GM12878 (cell line): ENCODE measurements at regions not wholly inside any gene's neighbourhood (a gene's known extent, or its start where the extent isn't known, plus 50 kb on each side); places are given as distances from the start of the nearest gene placed in this dataset.

Experiments used
- ATAC-seq: fragments of 200-7000 bp; cut with Tn5 transposase; 3 replicates; pipeline ENCODE4 v1.9.1; 2020; ENCODE audit warnings: mild to moderate bottlenecking, moderate library complexity
- BruUV-seq: library from RNA; stranded (reverse); fragments of 400-500 nt; replicated peaks from 2 replicates; lab custom pipeline; 2021; lab: Mats Ljungman, UMichigan
- CTCF ChIA-PET: fragments of 300-600 bp; sonication (Branson Sonifier 250); formaldehyde crosslinking; extraction: SDS; loops from one replicate; lab custom pipeline; 2021; ENCODE audit warnings: inconsistent platforms; lab: Yijun Ruan, JAX
- POLR2A ChIA-PET: fragments of 350-600 bp; formaldehyde crosslinking; extraction: SDS; loops from one replicate; lab custom pipeline; 2021; ENCODE audit warnings: inconsistent platforms; lab: Charles Lee
- RAD21 ChIA-PET: fragments of 300-600 bp; sonication (Branson Sonifier 250); formaldehyde crosslinking; loops from one replicate; lab custom pipeline; 2023; ENCODE audit warnings: antibody characterized with exemption; ENCODE audit not compliant: unreplicated experiment; lab: Charles Lee
- SMC1A ChIA-PET: fragments of 300-600 bp; sonication (Branson Sonifier 250); formaldehyde crosslinking; loops from one replicate; lab custom pipeline; 2023; ENCODE audit not compliant: unreplicated experiment, uncharacterized antibody; lab: Charles Lee
- DNase-seq: peaks from one replicate; pipeline ENCODE4 v3.0.0-alpha.2; 2011; ENCODE audit warnings: low read depth, low spot score
- FAIRE-seq: peaks from 3 replicates; lab custom pipeline; 2011; peaks lifted over from hg19 to GRCh38; lab: Jason Lieb, UNC
- H2AFZ ChIP-seq: 2 replicates; pipeline ENCODE4 v1.6.0; 2011; ENCODE audit warnings: low read depth, low read length, control low read depth; ENCODE audit not compliant: control insufficient read depth
- H3K27ac ChIP-seq: 2 replicates; pipeline ENCODE4 v1.5.1; 2011; ENCODE audit warnings: control low read depth; ENCODE audit not compliant: control insufficient read depth, insufficient read depth
- H3K27me3 ChIP-seq, 2 experiments: replicated peaks in 1 of 2; 2 replicates each; pipeline versions ENCODE4 v1.6.0 to v1.6.1; 2011; ENCODE audit warnings: low read length in 1 of 2; ENCODE audit not compliant: control insufficient read depth in 2 of 2, insufficient read depth in 2 of 2
- H3K36me3 ChIP-seq, 2 experiments: 2 replicates each; pipeline ENCODE4 v1.5.1; 2011; ENCODE audit warnings: low read length in 1 of 2; ENCODE audit not compliant: control insufficient read depth in 2 of 2, insufficient read depth in 2 of 2
- H3K4me1 ChIP-seq: 2 replicates; pipeline ENCODE4 v1.6.1; 2011; ENCODE audit warnings: mild to moderate bottlenecking, low read length, moderate library complexity, mixed read lengths; ENCODE audit not compliant: control insufficient read depth, insufficient read depth
- H3K4me2 ChIP-seq: 2 replicates; pipeline ENCODE4 v1.6.0; 2011; ENCODE audit warnings: control low read depth; ENCODE audit not compliant: control insufficient read depth, insufficient read depth
- H3K4me3 ChIP-seq: fragments of 200-600 bp; sonication (generic); 2 replicates; pipeline ENCODE4 v1.5.1; 2016
- H3K79me2 ChIP-seq: 2 replicates; pipeline ENCODE4 v1.6.0; 2011; ENCODE audit warnings: low read length; ENCODE audit not compliant: control insufficient read depth, insufficient read depth
- H3K9ac ChIP-seq: 2 replicates; pipeline ENCODE4 v1.8.0; 2011; ENCODE audit warnings: low read length, control low read depth, mixed read lengths; ENCODE audit not compliant: control insufficient read depth, insufficient read depth
- H3K9me3 ChIP-seq: replicated peaks from 3 replicates; pipeline ENCODE4 v1.5.1; 2011; ENCODE audit warnings: mild to moderate bottlenecking, low read length; ENCODE audit not compliant: control insufficient read depth, insufficient read depth
- H4K20me1 ChIP-seq: 2 replicates; pipeline ENCODE4 v1.6.0; 2011; ENCODE audit not compliant: control insufficient read depth, insufficient read depth
- BRCA1 ChIP-seq: IDR thresholded peaks from 2 replicates; pipeline ENCODE4 v1.6.1; 2011; ENCODE audit warnings: low read depth, low read length, improper control_type of control experiment
- CHD2 ChIP-seq: IDR thresholded peaks from 2 replicates; pipeline ENCODE4 v1.6.1; 2011; ENCODE audit warnings: low read depth, low read length, improper control_type of control experiment, borderline replicate concordance
- LARP7 ChIP-seq: fragments of 450-650 bp; IDR thresholded peaks from 2 replicates; pipeline ENCODE4 v1.6.1; 2017; ENCODE audit warnings: mild to moderate bottlenecking
- MXI1 ChIP-seq: fragments of 150-350 bp; IDR thresholded peaks from 2 replicates; pipeline ENCODE4 v1.6.1; 2011; ENCODE audit warnings: low read depth, mild to moderate bottlenecking, inconsistent platforms, low read length, improper control_type of control experiment
- RAD21 ChIP-seq: IDR thresholded peaks from 2 replicates; pipeline ENCODE4 v1.6.1; 2011; ENCODE audit warnings: mild to moderate bottlenecking, low read depth, low read length, moderate library complexity; ENCODE audit not compliant: insufficient read depth
- RUNX3 ChIP-seq: IDR thresholded peaks from 2 replicates; pipeline ENCODE4 v1.6.1; 2012; ENCODE audit warnings: low read length, inconsistent platforms
- whole genome bisulfite sequencing: methylation state at CpG from one replicate; pipeline ENCODE4 v1.1.6; 2016; ENCODE audit warnings: low lambda C conversion rate; ENCODE audit not compliant: insufficient replicate concordance, insufficient coverage; ENCODE audit errors: missing lambda C conversion rate; 5-methylcytosine and 5-hydroxymethylcytosine counted together
- in situ Hi-C: fragments of 300-500 bp; cut with MboI; formaldehyde crosslinking; loops from 9 replicates; pipeline ENCODE4 v1.14.3; 2018; ENCODE audit warnings: mixed read lengths
- intact Hi-C: fragments of 100-400 bp; cut with micrococcal nuclease; formaldehyde crosslinking; loops from one replicate; pipeline ENCODE4 v1.14.2; 2022; ENCODE audit not compliant: unreplicated experiment
- TF ChIP-seq, protein P1 (sequence below), 3 experiments: IDR thresholded peaks in 2 of 3; conservative IDR thresholded peaks in 1 of 3; 2 replicates each; pipeline ENCODE4 v1.5.1; 2011; ENCODE audit warnings: low read depth in 3 of 3, low read length in 3 of 3, mild to moderate bottlenecking in 3 of 3, control low read depth in 2 of 3, moderate library complexity in 2 of 3, inconsistent platforms in 1 of 3, mixed read lengths in 1 of 3; ENCODE audit not compliant: control insufficient read depth in 2 of 3, insufficient read depth in 1 of 3; ENCODE audit errors: extremely low read depth in 1 of 3

DNA sequence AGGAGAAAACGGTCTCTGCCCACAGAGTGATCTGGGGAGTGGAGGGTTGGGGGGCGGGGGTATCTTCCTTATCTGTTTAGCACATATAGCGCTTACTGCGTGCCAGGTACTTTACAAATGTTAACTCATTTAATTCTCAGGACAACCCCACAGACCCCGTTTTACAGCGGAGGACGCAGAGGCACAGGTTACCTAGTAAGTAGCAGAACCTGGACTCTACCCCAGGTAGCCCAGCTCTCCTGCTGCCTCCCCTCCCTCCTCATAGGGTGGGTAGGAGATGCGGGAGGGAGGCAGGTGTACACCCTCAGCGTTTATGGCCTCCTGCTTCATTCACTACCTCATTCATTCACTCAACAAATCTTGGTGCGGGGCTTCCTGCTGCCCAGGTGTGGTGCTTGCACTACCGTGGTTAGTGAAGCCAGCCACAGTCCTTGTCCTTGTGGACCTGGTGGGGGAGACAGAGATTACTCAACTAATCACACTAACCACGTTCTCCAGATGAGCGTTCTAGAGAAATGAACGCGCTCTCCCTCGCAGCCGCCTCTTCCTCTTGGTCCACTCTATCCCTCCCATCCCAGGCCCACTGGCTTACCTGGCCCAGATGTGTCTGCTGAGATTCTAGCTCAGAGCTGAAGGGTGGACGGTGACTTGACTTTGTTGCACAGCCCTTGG, 102.0 kb downstream of the IER5 start:
- ATAC-seq = peak; percentile 59

More for the DNA sequence above, 102.0 kb downstream of the IER5 start:
- Histone ChIP-seq H3K27me3 (no peaks in the 10 kb centered on the region), H3K4me3 (no peak overlapping the region), H4K20me1 (no peaks in the 10 kb centered on the region), H2AFZ (no peak overlapping the region), H3K79me2 (no peaks in the 10 kb centered on the region), H3K4me1 (no peaks in the 10 kb centered on the region), H3K4me2 (0 out of 2 replicates have a peak overlapping the region, but pooled peaks have one; percentile 7), H3K27ac (no peak overlapping the region), H3K36me3 (no peaks in the 10 kb centered on the region), H3K9me3 (no peaks in the 10 kb centered on the region; the same call in 2 of the 3 replicates)
- intact Hi-C loops (loop anchor here (1.0 to 10.0 kb wide), 4 partner anchors 235 to 864 kb away; no protein-coding TSS in a partner anchor), in situ Hi-C loops (no loop called here)
- CTCF ChIA-PET = interaction anchor here (0.6 to 8.0 kb wide), 25 partner anchors 10 to 890 kb away, joined by 3 to 91 read pairs (median 4); no protein-coding TSS in a partner anchor
- POLR2A ChIA-PET = no interaction called here
- no peak for FAIRE-seq
- BruUV-seq = no TSS peak
- SMC1A ChIA-PET = interaction anchor here (0.7 to 6.0 kb wide), 9 partner anchors 12 to 746 kb away, joined by 3 to 37 read pairs (median 6); no protein-coding TSS in a partner anchor
- 21% methylated on average over 18 of the region's 18 CpGs for WGBS
- RAD21 ChIA-PET = interaction anchor here (0.6 to 4.8 kb wide), 13 partner anchors 230 to 890 kb away, joined by 3 to 33 read pairs (median 6); no protein-coding TSS in a partner anchor
- TF ChIP-seq BRCA1 (no peak), MXI1 (no peak), CHD2 (no peak), LARP7 (0 out of 2 replicates have a peak, but pooled peaks have one; percentile 18), RAD21 (peak; percentile 44), RUNX3 (peak; percentile 29; the same call in 1 of the 2 replicates)
- TF ChIP-seq, protein P1, sequence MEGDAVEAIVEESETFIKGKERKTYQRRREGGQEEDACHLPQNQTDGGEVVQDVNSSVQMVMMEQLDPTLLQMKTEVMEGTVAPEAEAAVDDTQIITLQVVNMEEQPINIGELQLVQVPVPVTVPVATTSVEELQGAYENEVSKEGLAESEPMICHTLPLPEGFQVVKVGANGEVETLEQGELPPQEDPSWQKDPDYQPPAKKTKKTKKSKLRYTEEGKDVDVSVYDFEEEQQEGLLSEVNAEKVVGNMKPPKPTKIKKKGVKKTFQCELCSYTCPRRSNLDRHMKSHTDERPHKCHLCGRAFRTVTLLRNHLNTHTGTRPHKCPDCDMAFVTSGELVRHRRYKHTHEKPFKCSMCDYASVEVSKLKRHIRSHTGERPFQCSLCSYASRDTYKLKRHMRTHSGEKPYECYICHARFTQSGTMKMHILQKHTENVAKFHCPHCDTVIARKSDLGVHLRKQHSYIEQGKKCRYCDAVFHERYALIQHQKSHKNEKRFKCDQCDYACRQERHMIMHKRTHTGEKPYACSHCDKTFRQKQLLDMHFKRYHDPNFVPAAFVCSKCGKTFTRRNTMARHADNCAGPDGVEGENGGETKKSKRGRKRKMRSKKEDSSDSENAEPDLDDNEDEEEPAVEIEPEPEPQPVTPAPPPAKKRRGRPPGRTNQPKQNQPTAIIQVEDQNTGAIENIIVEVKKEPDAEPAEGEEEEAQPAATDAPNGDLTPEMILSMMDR (IDR thresholded peaks at IDR 0.05 in 2 of 3, conservative IDR thresholded peaks at IDR 0.05 in 1 of 3; ENCODE audit: control insufficient read depth in 2 of 3, extremely low read depth in 1 of 3, insufficient read depth in 1 of 3, low read depth in 3 of 3, low read length in 3 of 3) = peak in 1 of 3 experiments; percentile 47; a peak in 3 of 6 replicates
- TF ChIP-seq, all 136 proteins: peak for 4
- no peak overlapping the region for H3K9ac ChIP-seq
- no peak for DNase-seq
